HG03460 (cell line): ENCODE measurements at regions not wholly inside any gene's neighbourhood (a gene's known extent, or its start where the extent isn't known, plus 50 kb on each side); places are given as distances from the start of the nearest gene placed in this dataset.

Source experiments
- ATAC-seq: cut with Tn5 transposase; IDR thresholded peaks from one replicate; pipeline ENCODE4 v1.9.1; 2021; ENCODE audit not compliant: unreplicated experiment

- ATAC-seq, result no peak
Measured at GRCh38 chr2:128523457-128523856, 204.8 kb upstream of the HS6ST1 start.

- no peak for ATAC-seq
Measured at GRCh38 chr2:128524183-128524582, 205.5 kb upstream of the HS6ST1 start.

- no peak for ATAC-seq
Measured at GRCh38 chr2:128525653-128526052, 207.0 kb upstream of the HS6ST1 start.

GRCh38 chr2:128526455-128526976 lies 207.8 kb upstream of the HS6ST1 start:
- ATAC-seq, result no peak

GRCh38 chr2:128528133-128528532 lies 209.5 kb upstream of the HS6ST1 start:
- no peak for ATAC-seq

- no peak for ATAC-seq
Measured at GRCh38 chr2:128530025-128530573, 211.4 kb upstream of the HS6ST1 start.

GRCh38 chr2:128531856-128532255 lies 213.2 kb upstream of the HS6ST1 start:
- ATAC-seq, result no peak

- ATAC-seq, result no peak
Measured at GRCh38 chr2:128533101-128533500, 214.4 kb upstream of the HS6ST1 start.

GRCh38 chr2:128534688-128535392 lies 216.2 kb upstream of the HS6ST1 start:
- no peak for ATAC-seq

GRCh38 chr2:128535953-128536352 lies 217.3 kb upstream of the HS6ST1 start:
- ATAC-seq, result no peak

GRCh38 chr2:128536925-128537620 lies 218.4 kb upstream of the HS6ST1 start:
- no peak for ATAC-seq

- ATAC-seq, result no peak
Measured at GRCh38 chr2:128537646-128538045, 219.0 kb upstream of the HS6ST1 start.

- ATAC-seq, result no peak
Measured at GRCh38 chr2:128538396-128538795, 219.7 kb upstream of the HS6ST1 start.

GRCh38 chr2:128540670-128541069 lies 222.0 kb upstream of the HS6ST1 start:
- no peak for ATAC-seq

- no peak for ATAC-seq
Measured at GRCh38 chr2:128541448-128541847, 222.8 kb upstream of the HS6ST1 start.

- no peak for ATAC-seq
Measured at GRCh38 chr2:128543036-128543435, 224.4 kb upstream of the HS6ST1 start.

GRCh38 chr2:128543646-128544045 lies 225.0 kb upstream of the HS6ST1 start:
- no peak for ATAC-seq

GRCh38 chr2:128544321-128545037 lies 225.8 kb upstream of the HS6ST1 start:
- no peak for ATAC-seq

- no peak for ATAC-seq
Measured at GRCh38 chr2:128545085-128545484, 226.4 kb upstream of the HS6ST1 start.

- no peak for ATAC-seq
Measured at GRCh38 chr2:128545829-128546228, 227.2 kb upstream of the HS6ST1 start.

- no peak for ATAC-seq
Measured at GRCh38 chr2:128547667-128548066, 229.0 kb upstream of the HS6ST1 start.
